Activated naive CD4-positive, alpha-beta T cell treated with anti-CD3 and anti-CD28 coated beads for 36 hours (primary cell): ENCODE measurements at regions not wholly inside any gene's neighbourhood (a gene's known extent, or its start where the extent isn't known, plus 50 kb on each side); places are given as distances from the start of the nearest gene placed in this dataset.
"Not testable (repeated sequence)": the region's sequence is repeated elsewhere in the genome, so short reads cannot be mapped to it uniquely, and the experiment has no call there.

Experiments
- CTCF ChIA-PET: fragments of 350-600 bp; sonication (Branson Sonifier 250); formaldehyde crosslinking; loops from one replicate; lab custom pipeline; 2021; ENCODE audit warnings: antibody characterized with exemption; lab: Charles Lee
- DNase-seq: peaks from one replicate; pipeline ENCODE4 v3.0.0-alpha.2; 2020
- H3K27ac Mint-ChIP-seq: one replicate; pipeline ENCODE4 v1.8.0; 2021; ENCODE audit warnings: mild to moderate bottlenecking, mixed read lengths
- H3K27me3 Mint-ChIP-seq: one replicate; pipeline ENCODE4 v1.8.0; 2021; ENCODE audit warnings: low read depth, mixed read lengths
- H3K36me3 Mint-ChIP-seq: one replicate; pipeline ENCODE4 v1.8.0; 2021; ENCODE audit warnings: low read depth, mixed read lengths
- H3K4me1 Mint-ChIP-seq: one replicate; pipeline ENCODE4 v1.8.0; 2021; ENCODE audit warnings: low read depth, mixed read lengths
- H3K4me3 Mint-ChIP-seq: one replicate; pipeline ENCODE4 v1.8.0; 2021; ENCODE audit warnings: mild to moderate bottlenecking, moderate library complexity, mixed read lengths
- H3K9me3 Mint-ChIP-seq: one replicate; pipeline ENCODE4 v1.8.0; 2021; ENCODE audit warnings: mixed read lengths
- intact Hi-C: fragments of 100-400 bp; cut with micrococcal nuclease; formaldehyde crosslinking; loops from one replicate; pipeline ENCODE4 v1.15.1; 2023

DNA sequence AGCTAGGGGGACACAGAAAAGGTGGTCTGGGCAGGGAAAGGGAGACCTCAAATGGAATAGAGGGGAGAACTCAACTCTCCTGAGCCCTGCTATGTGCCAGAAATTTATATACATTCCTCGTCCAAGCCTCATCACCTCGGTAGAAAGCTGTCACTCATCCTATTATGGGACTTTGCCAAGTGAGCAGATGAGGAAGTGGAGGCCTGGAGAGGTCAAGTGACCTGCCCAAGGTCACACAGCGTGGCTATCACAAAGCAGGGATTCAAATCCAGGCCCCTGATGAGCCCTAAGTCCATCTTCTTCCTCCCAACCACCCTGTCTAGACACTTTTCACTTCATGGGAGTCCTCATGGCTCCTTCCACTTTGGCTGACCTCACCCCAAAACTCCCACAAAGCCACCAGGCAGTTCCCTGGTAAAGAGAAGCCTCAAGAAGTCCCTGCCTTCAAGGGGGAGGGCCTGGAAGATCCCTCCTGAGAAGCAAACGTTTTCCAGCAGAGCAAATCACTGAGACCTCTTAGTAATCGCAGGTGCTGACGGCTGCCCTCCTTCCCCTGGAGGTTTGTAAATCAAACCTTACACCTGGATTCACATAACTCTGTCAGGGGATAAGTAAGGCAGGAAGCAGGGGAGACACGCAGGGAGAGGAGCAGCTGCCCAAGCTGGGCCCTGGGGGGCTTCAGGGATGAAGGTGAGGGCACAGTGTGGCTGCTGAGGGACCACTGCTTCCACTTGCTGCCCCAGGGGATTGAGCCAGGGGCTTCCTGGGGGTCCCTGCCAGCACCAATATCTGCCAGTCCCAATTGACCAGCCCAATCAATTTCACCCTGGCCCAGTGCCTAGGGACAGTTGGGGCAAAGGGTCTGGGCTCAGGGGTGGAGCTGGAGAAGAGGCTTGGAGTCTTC is 351.2 kb downstream of the MATN1 start:
- H3K36me3 Mint-ChIP-seq: no peaks in the 10 kb centered on the region
- H3K9me3 Mint-ChIP-seq: no peaks in the 10 kb centered on the region
- DNase-seq: no peak
- intact Hi-C loops: no loop called here
- H3K4me1 Mint-ChIP-seq: no peaks in the 10 kb centered on the region
- H3K27ac Mint-ChIP-seq: no peak overlapping the region
- CTCF ChIA-PET: interaction anchor here (0.5 to 0.9 kb wide), 3 partner anchors 8 to 887 kb away, joined by 3 read pairs; no protein-coding TSS in a partner anchor
- no peak overlapping the region for H3K4me3 Mint-ChIP-seq
- peaks cover 2% of the 10 kb centered on the region for H3K27me3 Mint-ChIP-seq

- H3K4me1 Mint-ChIP-seq: no peaks in the 10 kb centered on the region
- no peak overlapping the region for H3K27ac Mint-ChIP-seq
- no peaks in the 10 kb centered on the region for H3K36me3 Mint-ChIP-seq
- H3K9me3 Mint-ChIP-seq: no peaks in the 10 kb centered on the region
- CTCF ChIA-PET: interaction anchor here (0.5 to 0.9 kb wide), 2 partner anchors 9 to 583 kb away, joined by 3 read pairs; no protein-coding TSS in a partner anchor
- peaks cover 6% of the 10 kb centered on the region for H3K27me3 Mint-ChIP-seq
- DNase-seq: no peak
- intact Hi-C loops: no loop called here
- H3K4me3 Mint-ChIP-seq: no peak overlapping the region
Measured at GRCh38 chr1:30371179-30371788, 352.1 kb downstream of the MATN1 start.

GRCh38 chr1:30368651-30369240 is 354.6 kb downstream of the MATN1 start:
- DNase-seq: no peak
- CTCF ChIA-PET: interaction anchor here (0.6 to 0.7 kb wide), 2 partner anchors 12 to 163 kb away, joined by 3 to 5 read pairs; no protein-coding TSS in a partner anchor
- Mint-ChIP-seq H3K4me1 (no peaks in the 10 kb centered on the region), H3K27me3 (peaks cover 6% of the 10 kb centered on the region), H3K36me3 (no peaks in the 10 kb centered on the region), H3K4me3 (no peak overlapping the region), H3K27ac (no peak overlapping the region), H3K9me3 (no peaks in the 10 kb centered on the region)
- intact Hi-C loops: no loop called here

- no peak overlapping the region for H3K27ac Mint-ChIP-seq
- H3K27me3 Mint-ChIP-seq: peaks cover 9% of the 10 kb centered on the region
- H3K4me1 Mint-ChIP-seq: no peaks in the 10 kb centered on the region
- H3K4me3 Mint-ChIP-seq: no peak overlapping the region
- no peak for DNase-seq
- intact Hi-C loops: no loop called here
- CTCF ChIA-PET: interaction anchor here (1.9 kb wide), 1 partner anchor 14 kb away, joined by 6 read pairs; no protein-coding TSS in a partner anchor
- H3K36me3 Mint-ChIP-seq: no peaks in the 10 kb centered on the region
- H3K9me3 Mint-ChIP-seq: no peaks in the 10 kb centered on the region
Measured at GRCh38 chr1:30366911-30367310, 356.5 kb downstream of the MATN1 start.

DNA sequence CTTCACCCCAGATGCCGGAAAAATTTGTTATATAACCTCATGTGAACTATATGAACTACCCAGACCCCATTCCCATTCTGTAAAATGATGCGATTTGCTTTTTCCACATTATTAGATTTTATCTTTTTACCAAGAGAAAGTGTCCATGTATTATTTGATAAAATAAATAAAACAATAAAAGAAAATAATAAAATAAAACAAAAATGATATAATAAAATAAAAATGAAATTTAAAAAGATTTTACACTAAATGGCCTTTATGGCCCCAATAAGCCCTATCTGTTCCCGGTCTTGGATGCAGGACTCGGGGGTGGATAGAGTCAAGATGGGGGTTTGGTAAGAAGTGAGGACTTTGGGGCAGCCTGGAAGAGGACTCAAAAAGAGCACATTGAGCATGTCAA is 357.2 kb downstream of the MATN1 start:
- CTCF ChIA-PET: interaction anchor here (1.9 kb wide), 1 partner anchor 14 kb away, joined by 6 read pairs; no protein-coding TSS in a partner anchor

GRCh38 chr1:30365596-30365995 is 357.8 kb downstream of the MATN1 start:
- DNase-seq: no peak
- H3K27me3 Mint-ChIP-seq: peaks cover 7% of the 10 kb centered on the region
- no peak overlapping the region for H3K27ac Mint-ChIP-seq
- H3K4me1 Mint-ChIP-seq: no peaks in the 10 kb centered on the region
- no peaks in the 10 kb centered on the region for H3K9me3 Mint-ChIP-seq
- intact Hi-C loops: no loop called here
- no peaks in the 10 kb centered on the region for H3K36me3 Mint-ChIP-seq
- CTCF ChIA-PET: interaction anchor here (1.9 kb wide), 1 partner anchor 15 kb away, joined by 6 read pairs; no protein-coding TSS in a partner anchor
- no peak overlapping the region for H3K4me3 Mint-ChIP-seq

More for the DNA sequence above, 357.2 kb downstream of the MATN1 start:
- H3K36me3 Mint-ChIP-seq: no peaks in the 10 kb centered on the region
- H3K9me3 Mint-ChIP-seq: no peaks in the 10 kb centered on the region
- H3K27ac Mint-ChIP-seq: no peak overlapping the region
- peaks cover 9% of the 10 kb centered on the region for H3K27me3 Mint-ChIP-seq
- H3K4me3 Mint-ChIP-seq: no peak overlapping the region
- no peak for DNase-seq
- no peaks in the 10 kb centered on the region for H3K4me1 Mint-ChIP-seq
- intact Hi-C loops: no loop called here

- DNase-seq: no peak
- Mint-ChIP-seq H3K9me3 (no peaks in the 10 kb centered on the region), H3K27me3 (peaks cover 12% of the 10 kb centered on the region), H3K27ac (no peak overlapping the region), H3K36me3 (no peaks in the 10 kb centered on the region), H3K4me1 (no peaks in the 10 kb centered on the region), H3K4me3 (no peak overlapping the region)
- CTCF ChIA-PET: interaction anchor here (0.5 to 1.3 kb wide), 2 partner anchors 16 to 17 kb away, joined by 4 read pairs; no protein-coding TSS in a partner anchor
- intact Hi-C loops: no loop called here
Measured at GRCh38 chr1:30363031-30363430, 360.4 kb downstream of the MATN1 start.

DNA sequence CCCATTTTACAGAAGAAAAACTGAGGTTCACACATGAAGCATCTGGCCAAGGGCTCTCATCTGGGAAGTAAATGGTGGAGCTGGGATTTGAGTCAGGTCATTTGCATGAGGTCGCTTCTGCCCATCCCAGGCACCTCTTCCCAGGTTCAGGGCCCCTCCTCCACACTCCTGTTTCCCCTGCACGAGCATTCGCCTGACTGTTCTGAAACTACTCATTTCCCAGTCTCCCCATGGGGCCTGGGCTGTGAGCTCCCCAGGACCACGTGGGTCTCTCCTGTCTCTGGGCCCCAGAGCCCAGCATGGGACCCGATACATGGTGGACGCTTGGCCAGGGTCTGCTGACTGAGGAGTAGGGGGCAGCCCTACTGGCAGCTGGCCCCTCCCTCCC is 360.8 kb downstream of the MATN1 start:
- Mint-ChIP-seq H3K27me3 (peaks cover 12% of the 10 kb centered on the region), H3K36me3 (no peaks in the 10 kb centered on the region), H3K27ac (no peak overlapping the region), H3K4me1 (no peaks in the 10 kb centered on the region), H3K4me3 (no peak overlapping the region), H3K9me3 (no peaks in the 10 kb centered on the region)
- no peak for DNase-seq
- CTCF ChIA-PET: interaction anchor here (0.5 to 1.3 kb wide), 2 partner anchors 15 to 18 kb away, joined by 4 read pairs; no protein-coding TSS in a partner anchor
- intact Hi-C loops: no loop called here

GRCh38 chr1:30361890-30362602 is 361.3 kb downstream of the MATN1 start:
- H3K36me3 Mint-ChIP-seq, H3K4me3 Mint-ChIP-seq, H3K27ac Mint-ChIP-seq, intact Hi-C loops, H3K4me1 Mint-ChIP-seq, H3K9me3 Mint-ChIP-seq, DNase-seq: not testable (repeated sequence)
- CTCF ChIA-PET: interaction anchor here (0.5 kb wide), 1 partner anchor 15 kb away, joined by 4 read pairs; no protein-coding TSS in a partner anchor
- peaks cover 12% of the 10 kb centered on the region for H3K27me3 Mint-ChIP-seq

- CTCF ChIA-PET: interaction anchor here (1.8 kb wide), 1 partner anchor 20 kb away, joined by 5 read pairs; no protein-coding TSS in a partner anchor
- Mint-ChIP-seq H3K4me1 (no peaks in the 10 kb centered on the region), H3K27ac (no peak overlapping the region), H3K27me3 (peaks cover 9% of the 10 kb centered on the region), H3K9me3 (no peaks in the 10 kb centered on the region), H3K4me3 (no peak overlapping the region), H3K36me3 (no peaks in the 10 kb centered on the region)
- intact Hi-C loops: no loop called here
- DNase-seq: no peak
Measured at GRCh38 chr1:30360753-30361152, 362.6 kb downstream of the MATN1 start.

DNA sequence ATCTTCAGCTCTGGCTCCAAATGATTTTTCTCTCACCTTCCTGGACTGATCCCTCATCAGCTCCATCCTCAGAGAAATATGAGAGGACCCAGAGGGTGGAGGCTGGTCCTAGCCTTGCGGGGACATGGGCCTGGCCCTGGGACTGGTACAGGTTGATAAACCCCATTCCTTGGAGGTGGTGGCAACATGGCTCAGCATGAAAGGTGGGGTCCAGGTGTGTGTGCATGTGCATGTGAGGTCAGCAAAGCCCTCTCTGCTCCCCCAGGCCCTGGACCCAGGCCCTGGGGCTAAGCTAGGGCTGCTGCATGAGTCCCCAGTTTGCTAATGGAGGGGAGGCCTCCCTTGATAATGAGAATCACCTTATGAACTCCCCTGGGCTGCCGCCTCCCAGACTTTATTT is 363.1 kb downstream of the MATN1 start:
- H3K4me3 Mint-ChIP-seq: no peak overlapping the region
- intact Hi-C loops: no loop called here
- DNase-seq: no peak
- no peak overlapping the region for H3K27ac Mint-ChIP-seq
- H3K9me3 Mint-ChIP-seq: no peaks in the 10 kb centered on the region
- CTCF ChIA-PET: interaction anchor here (1.8 kb wide), 1 partner anchor 20 kb away, joined by 5 read pairs; no protein-coding TSS in a partner anchor
- H3K27me3 Mint-ChIP-seq: peaks cover 10% of the 10 kb centered on the region
- H3K4me1 Mint-ChIP-seq: no peaks in the 10 kb centered on the region
- no peaks in the 10 kb centered on the region for H3K36me3 Mint-ChIP-seq
